ENCODE measurements at regions not wholly inside any gene's neighbourhood (a gene's known extent, or its start where the extent isn't known, plus 50 kb on each side); places are given as distances from the start of the nearest gene placed in this dataset.

DNA sequence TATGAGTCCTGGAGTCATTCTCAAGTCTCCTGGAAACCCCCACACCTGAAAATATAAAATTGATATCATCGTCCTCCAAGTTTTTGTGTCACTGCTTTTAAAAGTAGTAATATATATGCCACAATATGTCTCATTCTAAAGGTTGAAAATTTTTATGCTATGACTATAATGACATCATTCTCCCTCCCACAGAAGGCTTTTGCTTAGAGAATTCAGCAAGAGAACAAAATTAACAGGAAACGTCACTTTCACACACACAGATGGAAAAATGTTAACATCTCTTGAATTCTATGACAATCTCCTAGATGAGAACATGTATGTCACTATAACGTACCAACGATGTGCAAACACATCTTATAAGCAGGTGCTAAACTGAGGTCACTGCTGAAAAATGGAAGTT, 498.3 kb downstream of the FOXG1 start:
- no peaks in the 10 kb centered on the region for H3K36me3 Mint-ChIP-seq
- H3K4me1 Mint-ChIP-seq: no peaks in the 10 kb centered on the region

DNA sequence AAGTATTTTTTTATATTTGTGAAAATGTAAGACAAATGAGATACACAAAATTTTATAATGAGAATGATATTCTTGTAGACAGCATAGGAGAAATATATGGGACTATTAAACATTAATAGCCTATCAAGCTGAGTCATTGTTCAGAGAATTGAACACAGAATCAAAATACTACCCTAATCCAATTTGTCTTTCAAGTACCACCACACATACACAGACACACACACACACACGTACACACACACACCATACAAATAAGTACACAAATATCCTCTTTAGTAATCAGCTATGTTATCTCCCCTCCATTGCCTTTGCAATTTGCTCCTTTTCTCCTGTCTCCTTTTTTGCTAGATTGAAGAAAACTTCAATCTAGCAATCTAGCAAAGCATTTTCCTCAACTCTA, 499.3 kb downstream of the FOXG1 start:
- Mint-ChIP-seq H3K4me1 (no peaks in the 10 kb centered on the region), H3K4me3 (no peak overlapping the region), H3K36me3 (no peaks in the 10 kb centered on the region), H3K27me3 (no peaks in the 10 kb centered on the region), H3K27ac (no peak overlapping the region), H3K9me3 (peaks cover 4 to 22% (median 8%) of the 10 kb centered on the region in 7 donors)
- Histone ChIP-seq H3K36me3 (ENCODE audit: control insufficient read depth, insufficient read depth, low read length) (no peaks in the 10 kb centered on the region), H3K27ac (ENCODE audit: insufficient read depth, low read length, poor library complexity, severe bottlenecking) (no peak overlapping the region), H3K4me1 (ENCODE audit: control insufficient read depth, insufficient read depth, low read length, poor library complexity, severe bottlenecking) (no peaks in the 10 kb centered on the region), H3K4me3 (ENCODE audit: low read depth, low read length) (no peak overlapping the region), H3K9me3 (ENCODE audit: control insufficient read depth in 2 of 2, low read length in 2 of 2) (peaks cover 0 to 8% of the 10 kb centered on the region in 2 experiments), H3K27me3 (ENCODE audit: control insufficient read depth, insufficient read depth, low read length) (no peaks in the 10 kb centered on the region)
- DNase-seq: no peak
- ATAC-seq (ENCODE audit: low read depth in 2 of 2): no peak

More for the DNA sequence above, 498.3 kb downstream of the FOXG1 start:
- DNase-seq: no peak
- Histone ChIP-seq H3K4me1 (ENCODE audit: control insufficient read depth, insufficient read depth, low read length, poor library complexity, severe bottlenecking) (no peaks in the 10 kb centered on the region), H3K27me3 (ENCODE audit: control insufficient read depth, insufficient read depth, low read length) (no peaks in the 10 kb centered on the region), H3K4me3 (ENCODE audit: low read depth, low read length) (no peak overlapping the region), H3K9me3 (ENCODE audit: control insufficient read depth in 2 of 2, low read length in 2 of 2) (peaks cover 0 to 8% of the 10 kb centered on the region in 2 experiments), H3K27ac (ENCODE audit: insufficient read depth, low read length, poor library complexity, severe bottlenecking) (no peak overlapping the region), H3K36me3 (ENCODE audit: control insufficient read depth, insufficient read depth, low read length) (no peaks in the 10 kb centered on the region)
- no peak for ATAC-seq (ENCODE audit: low read depth in 2 of 2)
- H3K27ac Mint-ChIP-seq: no peak overlapping the region
- H3K27me3 Mint-ChIP-seq: no peaks in the 10 kb centered on the region
- H3K9me3 Mint-ChIP-seq: peaks cover 4 to 22% (median 8%) of the 10 kb centered on the region in 7 donors
- H3K4me3 Mint-ChIP-seq: no peak overlapping the region

DNA sequence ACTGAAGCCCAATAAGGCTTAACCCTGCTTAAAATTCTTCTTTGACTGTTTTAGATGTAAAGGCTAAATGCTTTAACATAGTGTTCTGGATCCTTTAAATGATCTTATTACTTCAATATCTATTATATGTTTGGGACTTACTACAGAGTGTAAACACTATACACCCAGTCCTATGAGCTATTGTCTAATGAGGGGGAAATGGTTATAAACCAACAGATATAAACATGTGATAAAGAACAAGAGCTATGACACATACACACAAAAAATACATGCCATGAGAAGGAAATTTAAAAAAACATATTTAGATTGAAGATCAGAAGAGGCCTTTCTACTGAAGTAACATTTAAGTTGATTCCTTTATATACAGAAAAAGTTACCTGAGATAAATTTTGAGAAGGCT, 505.1 kb downstream of the FOXG1 start:
- no peak overlapping the region for H3K4me3 ChIP-seq (ENCODE audit: low read depth, low read length)
- Mint-ChIP-seq H3K27me3 (no peaks in the 10 kb centered on the region), H3K9me3 (peaks cover 4 to 16% (median 9%) of the 10 kb centered on the region in 7 donors), H3K4me3 (no peak overlapping the region), H3K36me3 (no peaks in the 10 kb centered on the region), H3K27ac (no peak overlapping the region), H3K4me1 (no peaks in the 10 kb centered on the region)
- no peaks in the 10 kb centered on the region for H3K36me3 ChIP-seq (ENCODE audit: control insufficient read depth, insufficient read depth, low read length)
- H3K27me3 ChIP-seq (ENCODE audit: control insufficient read depth, insufficient read depth, low read length): no peaks in the 10 kb centered on the region
- no peak for ATAC-seq (ENCODE audit: low read depth in 2 of 2)
- peaks cover 0 to 5% of the 10 kb centered on the region in 2 experiments for H3K9me3 ChIP-seq (ENCODE audit: control insufficient read depth in 2 of 2, low read length in 2 of 2)
- H3K27ac ChIP-seq (ENCODE audit: insufficient read depth, low read length, poor library complexity, severe bottlenecking): no peak overlapping the region
- H3K4me1 ChIP-seq (ENCODE audit: control insufficient read depth, insufficient read depth, low read length, poor library complexity, severe bottlenecking): no peaks in the 10 kb centered on the region
- no peak for DNase-seq

DNA sequence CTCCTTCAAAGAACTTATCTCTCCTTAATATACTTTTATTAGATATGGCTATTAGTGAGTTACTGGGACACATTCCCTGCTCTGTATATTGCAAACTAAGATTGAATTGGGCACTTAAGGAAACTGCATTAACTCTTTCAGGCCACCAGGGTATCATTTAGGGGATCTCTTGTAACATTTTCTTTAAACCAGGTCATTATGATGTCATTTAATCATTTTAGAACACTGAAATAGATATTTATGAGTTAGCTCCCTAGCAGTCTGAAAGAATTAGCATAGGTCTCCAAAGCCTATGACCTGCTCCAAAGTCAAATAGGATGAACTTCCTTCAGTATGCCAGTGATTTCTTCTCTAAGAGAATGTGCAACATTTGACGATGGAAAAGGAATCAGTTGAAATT, 506.9 kb downstream of the FOXG1 start:
- Histone ChIP-seq H3K4me1 (ENCODE audit: control insufficient read depth, insufficient read depth, low read length, poor library complexity, severe bottlenecking) (no peaks in the 10 kb centered on the region), H3K9me3 (ENCODE audit: control insufficient read depth in 2 of 2, low read length in 2 of 2) (no peaks in the 10 kb centered on the region), H3K4me3 (ENCODE audit: low read depth, low read length) (no peak overlapping the region), H3K36me3 (ENCODE audit: control insufficient read depth, insufficient read depth, low read length) (no peaks in the 10 kb centered on the region), H3K27me3 (ENCODE audit: control insufficient read depth, insufficient read depth, low read length) (no peaks in the 10 kb centered on the region), H3K27ac (ENCODE audit: insufficient read depth, low read length, poor library complexity, severe bottlenecking) (no peak overlapping the region)
- Mint-ChIP-seq H3K36me3 (no peaks in the 10 kb centered on the region), H3K27me3 (no peaks in the 10 kb centered on the region), H3K4me1 (no peaks in the 10 kb centered on the region), H3K27ac (no peak overlapping the region), H3K9me3 (peaks cover 4 to 13% (median 8%) of the 10 kb centered on the region in 7 donors), H3K4me3 (no peak overlapping the region)
- no peak for ATAC-seq (ENCODE audit: low read depth in 2 of 2)
- DNase-seq: no peak

DNA sequence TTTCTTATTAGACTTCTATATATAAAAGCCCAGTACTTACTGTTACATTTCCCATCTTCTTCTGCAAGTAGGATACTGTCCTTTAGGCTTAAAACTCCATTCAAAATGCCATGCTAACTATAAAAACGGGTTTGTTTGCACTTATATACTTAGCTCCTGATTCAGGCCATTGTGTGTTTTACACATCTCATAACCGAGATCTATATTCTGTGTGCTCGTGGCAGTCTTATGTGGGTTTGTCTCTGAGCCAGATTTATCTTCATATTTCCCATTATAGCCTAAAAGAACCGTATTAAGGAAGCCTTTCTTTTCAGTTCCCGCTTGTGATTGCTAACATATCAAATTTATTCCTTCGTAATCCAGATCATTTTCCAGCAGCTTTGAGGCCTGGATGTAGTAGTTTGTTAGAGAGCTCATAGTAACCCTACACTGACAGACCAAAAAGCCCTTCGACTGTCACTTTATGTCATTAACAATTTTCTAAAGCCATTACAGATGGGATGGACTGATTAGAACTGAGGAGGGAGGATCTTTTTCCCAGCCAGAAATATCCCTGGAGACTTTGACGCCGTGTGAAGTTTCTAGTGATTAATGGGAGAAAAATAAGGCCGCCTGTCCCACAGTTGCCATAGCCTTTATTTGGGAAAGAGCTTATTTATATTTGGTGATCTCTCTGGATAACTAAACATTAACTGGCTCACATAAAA, 508.5 kb downstream of the FOXG1 start:
- H3K9me3 ChIP-seq (ENCODE audit: control insufficient read depth in 2 of 2, low read length in 2 of 2): no peaks in the 10 kb centered on the region
- H3K27me3 Mint-ChIP-seq: no peaks in the 10 kb centered on the region
- no peak for ATAC-seq (ENCODE audit: low read depth in 2 of 2)
- no peaks in the 10 kb centered on the region for H3K27me3 ChIP-seq (ENCODE audit: control insufficient read depth, insufficient read depth, low read length)
- no peak overlapping the region for H3K27ac ChIP-seq (ENCODE audit: insufficient read depth, low read length, poor library complexity, severe bottlenecking)
- no peak overlapping the region for H3K27ac Mint-ChIP-seq
- no peak overlapping the region for H3K4me3 Mint-ChIP-seq
- no peaks in the 10 kb centered on the region for H3K4me1 Mint-ChIP-seq
- H3K4me3 ChIP-seq (ENCODE audit: low read depth, low read length): no peak overlapping the region
- no peaks in the 10 kb centered on the region for H3K4me1 ChIP-seq (ENCODE audit: control insufficient read depth, insufficient read depth, low read length, poor library complexity, severe bottlenecking)
- no peak for DNase-seq
- H3K36me3 ChIP-seq (ENCODE audit: control insufficient read depth, insufficient read depth, low read length): no peaks in the 10 kb centered on the region
- no peaks in the 10 kb centered on the region for H3K36me3 Mint-ChIP-seq
- H3K9me3 Mint-ChIP-seq: peaks cover 4 to 19% (median 8%) of the 10 kb centered on the region in 7 donors

DNA sequence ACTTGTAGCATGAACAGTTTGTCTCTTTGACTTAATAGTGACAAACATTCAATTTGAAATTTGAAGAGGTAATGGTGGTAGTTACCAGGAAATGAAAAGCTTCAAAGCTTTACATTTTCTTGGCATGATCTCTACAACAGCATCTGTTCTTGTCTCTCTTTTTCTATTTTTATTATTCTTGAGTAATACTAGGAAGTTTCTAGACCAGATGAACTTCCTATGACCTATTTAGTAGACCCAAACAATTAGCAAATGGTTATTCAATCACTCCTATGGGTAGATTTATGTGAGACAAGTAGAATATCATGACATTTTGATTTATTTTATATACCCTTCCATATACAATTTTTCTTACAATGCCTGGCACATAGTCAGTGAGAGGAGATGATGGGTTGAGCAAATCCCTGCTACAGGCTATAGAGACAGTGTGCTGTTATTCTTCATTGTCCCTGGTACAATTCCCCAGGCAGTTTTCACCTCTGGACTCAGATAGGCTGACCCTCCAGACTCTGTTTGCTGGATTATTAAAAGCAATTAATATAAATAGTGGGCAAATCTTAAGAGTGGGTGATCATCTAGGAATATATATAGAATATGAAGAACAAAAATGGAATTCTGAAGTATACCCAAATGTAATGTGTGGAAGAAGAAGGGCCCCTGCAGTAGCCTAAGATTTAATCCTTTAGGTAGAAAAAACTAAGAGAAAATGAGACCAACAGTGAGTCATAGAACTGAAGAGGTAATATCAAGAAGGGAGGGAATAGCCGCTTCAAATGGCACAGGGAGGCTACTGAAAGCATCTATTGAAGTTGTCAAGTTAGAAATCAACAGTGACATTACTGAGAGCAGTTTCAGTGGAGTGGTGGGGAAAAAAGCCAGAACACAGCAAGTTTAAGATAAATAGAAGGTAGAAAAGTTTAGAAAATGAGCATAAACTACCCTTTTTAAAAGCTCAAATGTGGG, 512.0 kb downstream of the FOXG1 start:
- no peaks in the 10 kb centered on the region for H3K9me3 ChIP-seq (ENCODE audit: control insufficient read depth in 2 of 2, low read length in 2 of 2)
- H3K27me3 Mint-ChIP-seq: no peaks in the 10 kb centered on the region
- no peak overlapping the region for H3K27ac ChIP-seq (ENCODE audit: insufficient read depth, low read length, poor library complexity, severe bottlenecking)
- no peaks in the 10 kb centered on the region for H3K36me3 ChIP-seq (ENCODE audit: control insufficient read depth, insufficient read depth, low read length)
- no peak overlapping the region for H3K27ac Mint-ChIP-seq
- H3K4me1 Mint-ChIP-seq: no peaks in the 10 kb centered on the region
- H3K9me3 Mint-ChIP-seq: peaks cover 3 to 17% (median 8%) of the 10 kb centered on the region in 7 donors
- DNase-seq: no peak
- H3K27me3 ChIP-seq (ENCODE audit: control insufficient read depth, insufficient read depth, low read length): no peaks in the 10 kb centered on the region
- H3K4me1 ChIP-seq (ENCODE audit: control insufficient read depth, insufficient read depth, low read length, poor library complexity, severe bottlenecking): no peaks in the 10 kb centered on the region
- H3K36me3 Mint-ChIP-seq: no peaks in the 10 kb centered on the region
- no peak overlapping the region for H3K4me3 Mint-ChIP-seq
- no peak overlapping the region for H3K4me3 ChIP-seq (ENCODE audit: low read depth, low read length)
- ATAC-seq (ENCODE audit: low read depth in 2 of 2): no peak

DNA sequence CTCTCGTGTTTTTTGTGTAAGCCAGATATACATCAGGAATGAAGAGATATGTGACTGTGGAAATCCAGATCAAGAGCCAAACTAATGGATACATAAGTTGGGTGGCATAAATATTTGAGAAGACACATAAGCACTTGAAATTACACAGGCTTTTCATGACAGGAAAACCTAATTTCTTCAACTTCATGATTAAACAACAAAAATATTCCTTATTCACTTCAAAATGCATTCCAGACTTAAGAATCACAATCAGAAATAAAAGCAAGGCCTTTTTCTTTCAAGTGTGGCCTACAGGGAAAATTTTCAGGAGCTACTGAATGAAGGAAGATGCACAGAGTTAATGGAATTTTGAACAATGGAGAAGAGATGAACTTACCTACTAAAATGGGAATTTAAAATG, 515.6 kb downstream of the FOXG1 start:
- Mint-ChIP-seq H3K4me1 (no peaks in the 10 kb centered on the region), H3K4me3 (no peak overlapping the region)
- no peak for DNase-seq

More for the DNA sequence above, 515.6 kb downstream of the FOXG1 start:
- H3K36me3 ChIP-seq (ENCODE audit: control insufficient read depth, insufficient read depth, low read length): no peaks in the 10 kb centered on the region
- H3K27ac Mint-ChIP-seq: no peak overlapping the region
- ATAC-seq (ENCODE audit: low read depth in 2 of 2): no peak
- no peak overlapping the region for H3K27ac ChIP-seq (ENCODE audit: insufficient read depth, low read length, poor library complexity, severe bottlenecking)
- H3K9me3 Mint-ChIP-seq: peaks cover 0 to 15% (median 7%) of the 10 kb centered on the region in 7 donors
- no peaks in the 10 kb centered on the region for H3K36me3 Mint-ChIP-seq
- no peaks in the 10 kb centered on the region for H3K4me1 ChIP-seq (ENCODE audit: control insufficient read depth, insufficient read depth, low read length, poor library complexity, severe bottlenecking)
- no peaks in the 10 kb centered on the region for H3K9me3 ChIP-seq (ENCODE audit: control insufficient read depth in 2 of 2, low read length in 2 of 2)
- no peaks in the 10 kb centered on the region for H3K27me3 Mint-ChIP-seq
- no peaks in the 10 kb centered on the region for H3K27me3 ChIP-seq (ENCODE audit: control insufficient read depth, insufficient read depth, low read length)
- no peak overlapping the region for H3K4me3 ChIP-seq (ENCODE audit: low read depth, low read length)
